NCI-H226 (cell line): ENCODE measurements at regions not wholly inside any gene's neighbourhood (a gene's known extent, or its start where the extent isn't known, plus 50 kb on each side); places are given as distances from the start of the nearest gene placed in this dataset.

Experiments
- DNase-seq: peaks from one replicate; pipeline ENCODE4 v3.0.0-alpha.2; 2015

GRCh38 chr6:126764104-126764503 lies 354.4 kb upstream of the RSPO3 start:
- DNase-seq: no peak

GRCh38 chr6:126764671-126765070 lies 353.8 kb upstream of the RSPO3 start:
- DNase-seq: no peak

GRCh38 chr6:126766820-126767219 lies 351.7 kb upstream of the RSPO3 start:
- DNase-seq: no peak

GRCh38 chr6:126767711-126768110 lies 350.8 kb upstream of the RSPO3 start:
- no peak for DNase-seq

- DNase-seq: no peak
Observed at GRCh38 chr6:126770176-126770575, 348.3 kb upstream of the RSPO3 start.

GRCh38 chr6:126773112-126773805 lies 345.2 kb upstream of the RSPO3 start:
- DNase-seq: peak; percentile 75

GRCh38 chr6:126779331-126779730 lies 339.1 kb upstream of the RSPO3 start:
- no peak for DNase-seq

GRCh38 chr6:126781582-126781981 lies 336.9 kb upstream of the RSPO3 start:
- DNase-seq: no peak

GRCh38 chr6:126784161-126784790 lies 334.2 kb upstream of the RSPO3 start:
- DNase-seq: no peak

- DNase-seq: peak; percentile 33
Observed at GRCh38 chr6:126786262-126786661, 332.2 kb upstream of the RSPO3 start.

GRCh38 chr6:126787635-126788034 lies 330.8 kb upstream of the RSPO3 start:
- no peak for DNase-seq

GRCh38 chr6:126788861-126789365 lies 329.6 kb upstream of the RSPO3 start:
- no peak for DNase-seq

GRCh38 chr6:126792340-126793085 lies 326.0 kb upstream of the RSPO3 start:
- no peak for DNase-seq

- DNase-seq: no peak
Observed at GRCh38 chr6:126795161-126795560, 323.3 kb upstream of the RSPO3 start.

GRCh38 chr6:126797981-126798380 lies 320.5 kb upstream of the RSPO3 start:
- DNase-seq: no peak

- no peak for DNase-seq
Observed at GRCh38 chr6:126803769-126804168, 314.7 kb upstream of the RSPO3 start.

GRCh38 chr6:126804332-126805064 lies 314.0 kb upstream of the RSPO3 start:
- peak; percentile 44 for DNase-seq

- DNase-seq: no peak
Observed at GRCh38 chr6:126805861-126806260, 312.6 kb upstream of the RSPO3 start.

GRCh38 chr6:126807876-126808275 lies 310.6 kb upstream of the RSPO3 start:
- no peak for DNase-seq

- DNase-seq: no peak
Observed at GRCh38 chr6:126811321-126811720, 307.1 kb upstream of the RSPO3 start.

- no peak for DNase-seq
Observed at GRCh38 chr6:126812010-126812409, 306.5 kb upstream of the RSPO3 start.

GRCh38 chr6:126812651-126813050 lies 305.8 kb upstream of the RSPO3 start:
- no peak for DNase-seq

GRCh38 chr6:126820634-126821033 lies 297.8 kb upstream of the RSPO3 start:
- no peak for DNase-seq
